Trophoblast cell (in vitro differentiated cells and primary cell): ENCODE measurements at regions not wholly inside any gene's neighbourhood (a gene's known extent, or its start where the extent isn't known, plus 50 kb on each side); places are given as distances from the start of the nearest gene placed in this dataset.

Experiments
- DNase-seq, 2 donors: peaks; one replicate each; pipeline ENCODE4 v3.0.0-alpha.2; 2016
- H2AFZ ChIP-seq: 2 replicates; pipeline ENCODE4 v1.6.1; 2013; ENCODE audit warnings: low read length, moderate library complexity, mild to moderate bottlenecking; ENCODE audit not compliant: insufficient read depth, poor library complexity
- H2AK5ac ChIP-seq: 2 replicates; pipeline ENCODE4 v1.6.1; 2013; ENCODE audit warnings: mild to moderate bottlenecking, low read length
- H2BK120ac ChIP-seq: 2 replicates; pipeline ENCODE4 v1.6.1; 2013; ENCODE audit warnings: low read length, mild to moderate bottlenecking, moderate library complexity; ENCODE audit not compliant: insufficient read depth, poor library complexity
- H2BK12ac ChIP-seq: 2 replicates; pipeline ENCODE4 v1.6.1; 2013; ENCODE audit warnings: mild to moderate bottlenecking, low read length, moderate library complexity
- H2BK5ac ChIP-seq: 2 replicates; pipeline ENCODE4 v1.6.1; 2013; ENCODE audit warnings: low read length, low read depth, moderate library complexity, mild to moderate bottlenecking; ENCODE audit not compliant: poor library complexity
- H3K14ac ChIP-seq: 2 replicates; pipeline ENCODE4 v1.6.1; 2013; ENCODE audit warnings: mild to moderate bottlenecking, low read length
- H3K18ac ChIP-seq: 2 replicates; pipeline ENCODE4 v1.6.1; 2013; ENCODE audit warnings: mild to moderate bottlenecking, low read length
- H3K23ac ChIP-seq: 2 replicates; pipeline ENCODE4 v1.6.1; 2013; ENCODE audit warnings: low read length
- H3K27ac ChIP-seq: 2 replicates; pipeline ENCODE4 v1.5.1; 2013; ENCODE audit warnings: low read depth, mild to moderate bottlenecking, inconsistent platforms, low read length, moderate library complexity
- H3K27me3 ChIP-seq: 2 replicates; pipeline ENCODE4 v1.6.1; 2013; ENCODE audit warnings: inconsistent platforms, mild to moderate bottlenecking, low read length, moderate library complexity; ENCODE audit not compliant: insufficient read depth
- H3K36me3 ChIP-seq, 2 experiments: 1 replicate in 1 of 2; 2 replicates in 1 of 2; pipeline ENCODE4 v1.6.1; 2013; ENCODE audit warnings: low read length in 2 of 2, mild to moderate bottlenecking in 2 of 2, moderate library complexity in 1 of 2; ENCODE audit not compliant: insufficient read depth in 2 of 2, control insufficient read depth in 1 of 2
- H3K4ac ChIP-seq: 2 replicates; pipeline ENCODE4 v1.6.1; 2013; ENCODE audit warnings: low read depth, mild to moderate bottlenecking, low read length, moderate library complexity
- H3K4me1 ChIP-seq, 2 experiments: 1 replicate in 1 of 2; 2 replicates in 1 of 2; pipeline ENCODE4 v1.6.1; 2013; ENCODE audit warnings: low read length in 2 of 2, mild to moderate bottlenecking in 2 of 2, moderate library complexity in 1 of 2; ENCODE audit not compliant: insufficient read depth in 2 of 2, control insufficient read depth in 1 of 2
- H3K4me2 ChIP-seq: 2 replicates; pipeline ENCODE4 v1.6.1; 2013; ENCODE audit warnings: inconsistent platforms, mild to moderate bottlenecking, low read length, moderate library complexity
- H3K4me3 ChIP-seq: 2 replicates; pipeline ENCODE4 v1.5.1; 2013; ENCODE audit warnings: mild to moderate bottlenecking, low read depth, low read length, inconsistent platforms
- H3K79me1 ChIP-seq: one replicate; pipeline ENCODE4 v1.6.1; 2013; ENCODE audit warnings: low read length
- H3K79me2 ChIP-seq: 2 replicates; pipeline ENCODE4 v1.6.1; 2013; ENCODE audit warnings: low read length, mild to moderate bottlenecking; ENCODE audit not compliant: control insufficient read depth, insufficient read depth, poor library complexity
- H3K9ac ChIP-seq: 2 replicates; pipeline ENCODE4 v1.6.1; 2013; ENCODE audit warnings: mild to moderate bottlenecking, low read length
- H3K9me3 ChIP-seq: 2 replicates; pipeline ENCODE4 v1.6.1; 2013; ENCODE audit warnings: low read depth, mild to moderate bottlenecking, control low read depth, inconsistent platforms, low read length; ENCODE audit not compliant: insufficient read depth
- H4K12ac ChIP-seq: 2 replicates; pipeline ENCODE4 v1.6.1; 2013; ENCODE audit warnings: low read depth, mild to moderate bottlenecking, low read length, moderate library complexity
- H4K8ac ChIP-seq: 2 replicates; pipeline ENCODE4 v1.6.1; 2013; ENCODE audit warnings: low read depth, mild to moderate bottlenecking, low read length, moderate library complexity
- H4K91ac ChIP-seq: one replicate; pipeline ENCODE4 v1.6.1; 2013; ENCODE audit warnings: low read depth, mild to moderate bottlenecking, low read length, moderate library complexity
- WGBS: extraction: QIAGEN DNeasy Blood & Tissue Kit; methylation state at CpG from one replicate; pipeline ENCODE4 v1.1.7; 2013; ENCODE audit warnings: missing lambda C conversion rate; ENCODE audit not compliant: insufficient read length, insufficient coverage; ENCODE audit errors: extremely low coverage; 5-methylcytosine and 5-hydroxymethylcytosine counted together

- H3K14ac ChIP-seq = no peak overlapping the region
- H3K23ac ChIP-seq = no peak overlapping the region
- no peak overlapping the region for H4K12ac ChIP-seq
- no peaks in the 10 kb centered on the region for H3K79me1 ChIP-seq
- H2AK5ac ChIP-seq = no peak overlapping the region
- H3K27me3 ChIP-seq = no peaks in the 10 kb centered on the region
- H2BK12ac ChIP-seq = no peak overlapping the region
- no peak overlapping the region for H3K27ac ChIP-seq
- H2AFZ ChIP-seq = no peak overlapping the region
- H3K4me3 ChIP-seq = no peak overlapping the region
- H3K18ac ChIP-seq = no peak overlapping the region
- no peak for DNase-seq
- no peaks in the 10 kb centered on the region for H3K9me3 ChIP-seq
- H3K4ac ChIP-seq = no peak overlapping the region
- H3K36me3 ChIP-seq = no peaks in the 10 kb centered on the region
- no peak overlapping the region for H3K9ac ChIP-seq
- no peak overlapping the region for H4K91ac ChIP-seq
- H3K4me2 ChIP-seq = no peak overlapping the region
- H3K79me2 ChIP-seq = no peaks in the 10 kb centered on the region
- H2BK120ac ChIP-seq = no peak overlapping the region
- peaks cover 0 to 2% of the 10 kb centered on the region in 2 experiments for H3K4me1 ChIP-seq
- no peak overlapping the region for H4K8ac ChIP-seq
- H2BK5ac ChIP-seq = no peak overlapping the region
- WGBS = no CpG with 5 or more reads among the region's 4 CpGs
Observed at GRCh38 chr16:64406770-64407181, 715.1 kb downstream of the CDH11 start.

GRCh38 chr16:64403352-64403751 lies 718.5 kb downstream of the CDH11 start:
- no peak overlapping the region for H3K14ac ChIP-seq
- H3K4me1 ChIP-seq = no peaks in the 10 kb centered on the region
- no peaks in the 10 kb centered on the region for H3K36me3 ChIP-seq
- no peak overlapping the region for H3K4ac ChIP-seq
- no peak overlapping the region for H3K4me2 ChIP-seq
- no peak overlapping the region for H4K8ac ChIP-seq
- H2BK120ac ChIP-seq = no peak overlapping the region
- H3K27ac ChIP-seq = no peak overlapping the region
- no peak overlapping the region for H2AFZ ChIP-seq
- H2AK5ac ChIP-seq = no peak overlapping the region
- H3K18ac ChIP-seq = no peak overlapping the region
- H4K12ac ChIP-seq = no peak overlapping the region
- no peak overlapping the region for H4K91ac ChIP-seq
- no peak overlapping the region for H3K23ac ChIP-seq
- H3K27me3 ChIP-seq = no peaks in the 10 kb centered on the region
- no peaks in the 10 kb centered on the region for H3K9me3 ChIP-seq
- H3K79me1 ChIP-seq = no peaks in the 10 kb centered on the region
- H3K9ac ChIP-seq = no peak overlapping the region
- no peak for DNase-seq
- no peak overlapping the region for H2BK5ac ChIP-seq
- no peak overlapping the region for H3K4me3 ChIP-seq
- H2BK12ac ChIP-seq = no peak overlapping the region
- no peaks in the 10 kb centered on the region for H3K79me2 ChIP-seq
- WGBS = no CpG with 5 or more reads among the region's 1 CpG

- no peak overlapping the region for H3K23ac ChIP-seq
- no peak overlapping the region for H3K4ac ChIP-seq
- no peak overlapping the region for H2BK120ac ChIP-seq
- H3K27me3 ChIP-seq = no peaks in the 10 kb centered on the region
- H3K4me3 ChIP-seq = no peak overlapping the region
- no peak overlapping the region for H3K18ac ChIP-seq
- H3K4me2 ChIP-seq = no peak overlapping the region
- no peaks in the 10 kb centered on the region for H3K79me1 ChIP-seq
- no peak overlapping the region for H2AK5ac ChIP-seq
- H3K9me3 ChIP-seq = no peaks in the 10 kb centered on the region
- H4K12ac ChIP-seq = no peak overlapping the region
- H4K91ac ChIP-seq = no peak overlapping the region
- H3K9ac ChIP-seq = no peak overlapping the region
- no peak overlapping the region for H2AFZ ChIP-seq
- H3K4me1 ChIP-seq = no peaks in the 10 kb centered on the region
- H3K79me2 ChIP-seq = no peaks in the 10 kb centered on the region
- no peak for DNase-seq
- H3K14ac ChIP-seq = no peak overlapping the region
- no peak overlapping the region for H2BK5ac ChIP-seq
- no peaks in the 10 kb centered on the region for H3K36me3 ChIP-seq
- H2BK12ac ChIP-seq = no peak overlapping the region
- no peak overlapping the region for H4K8ac ChIP-seq
- no CpG with 5 or more reads among the region's 5 CpGs for WGBS
- H3K27ac ChIP-seq = no peak overlapping the region
Observed at GRCh38 chr16:64398793-64399192, 723.1 kb downstream of the CDH11 start.

- no peak overlapping the region for H2AK5ac ChIP-seq
- peak overlapping the region; percentile 52 for H3K27ac ChIP-seq
- no peaks in the 10 kb centered on the region for H3K79me1 ChIP-seq
- H3K9ac ChIP-seq = no peak overlapping the region
- H2BK120ac ChIP-seq = no peak overlapping the region
- H3K18ac ChIP-seq = no peak overlapping the region
- H3K9me3 ChIP-seq = no peaks in the 10 kb centered on the region
- H2BK12ac ChIP-seq = no peak overlapping the region
- H2AFZ ChIP-seq = no peak overlapping the region
- no CpG with 5 or more reads among the region's 3 CpGs for WGBS
- no peak for DNase-seq
- no peak overlapping the region for H3K14ac ChIP-seq
- H2BK5ac ChIP-seq = no peak overlapping the region
- H4K12ac ChIP-seq = no peak overlapping the region
- H3K27me3 ChIP-seq = no peaks in the 10 kb centered on the region
- H3K4ac ChIP-seq = no peak overlapping the region
- no peak overlapping the region for H3K4me3 ChIP-seq
- no peaks in the 10 kb centered on the region for H3K4me1 ChIP-seq
- no peaks in the 10 kb centered on the region for H3K79me2 ChIP-seq
- no peak overlapping the region for H4K8ac ChIP-seq
- H3K36me3 ChIP-seq = no peaks in the 10 kb centered on the region
- H3K23ac ChIP-seq = no peak overlapping the region
- H3K4me2 ChIP-seq = no peak overlapping the region
- H4K91ac ChIP-seq = no peak overlapping the region
Observed at GRCh38 chr16:64397945-64398508, 723.8 kb downstream of the CDH11 start.
